GM19438 (cell line): ENCODE measurements at regions not wholly inside any gene's neighbourhood (a gene's known extent, or its start where the extent isn't known, plus 50 kb on each side); places are given as distances from the start of the nearest gene placed in this dataset.

Experiments
- ATAC-seq: cut with Tn5 transposase; IDR thresholded peaks from one replicate; pipeline ENCODE4 v1.9.1; 2021; ENCODE audit warnings: low read depth; ENCODE audit not compliant: unreplicated experiment

GRCh38 chr6:138004430-138005287, 102.6 kb downstream of the PERP start:
- ATAC-seq: no peak

DNA sequence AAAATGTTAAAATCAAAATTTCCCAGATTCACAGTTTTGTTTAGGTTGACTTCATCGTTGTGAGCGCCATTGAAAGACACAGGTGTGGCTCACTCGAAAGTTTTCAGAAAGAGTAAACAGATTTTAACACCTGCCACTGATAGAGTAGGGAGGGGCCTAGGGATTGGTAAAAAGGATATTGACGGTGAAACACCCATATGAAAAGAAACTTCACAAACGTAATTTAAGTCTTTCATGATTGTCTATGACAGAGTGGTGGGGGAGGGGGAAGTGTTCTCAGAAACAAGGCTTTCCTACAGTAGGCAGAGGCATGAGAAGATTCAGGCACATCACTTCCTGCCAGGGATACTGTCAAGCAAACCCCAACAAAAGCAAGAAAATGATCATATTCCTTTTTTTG, 101.4 kb downstream of the PERP start:
- no peak for ATAC-seq

DNA sequence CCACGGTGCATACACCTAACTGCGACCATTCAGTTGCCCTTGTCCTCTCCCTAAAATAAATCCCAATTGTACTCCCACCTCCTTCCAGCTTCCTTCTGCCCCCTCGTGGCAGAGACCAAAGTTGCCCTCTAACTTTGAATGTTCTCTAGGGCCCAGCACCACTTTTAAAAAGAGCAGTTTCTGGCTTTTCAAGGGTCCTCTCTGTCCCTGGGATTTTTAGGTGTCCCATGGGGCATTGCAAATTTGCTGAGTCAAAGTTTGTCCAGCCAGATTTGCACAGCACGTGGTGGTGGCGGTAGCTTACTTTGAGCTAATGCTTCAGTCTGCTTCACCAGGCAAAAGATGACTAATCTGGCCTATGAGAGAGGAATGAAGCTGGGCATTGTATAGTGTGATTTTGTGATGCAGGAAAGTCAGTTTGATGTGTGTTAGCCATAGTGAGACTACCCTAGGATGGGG, 100.2 kb downstream of the PERP start:
- ATAC-seq: no peak

GRCh38 chr6:138008791-138009190, 98.4 kb downstream of the PERP start:
- no peak for ATAC-seq

- no peak for ATAC-seq
Observed at GRCh38 chr6:138011413-138011812, 95.8 kb downstream of the PERP start.

DNA sequence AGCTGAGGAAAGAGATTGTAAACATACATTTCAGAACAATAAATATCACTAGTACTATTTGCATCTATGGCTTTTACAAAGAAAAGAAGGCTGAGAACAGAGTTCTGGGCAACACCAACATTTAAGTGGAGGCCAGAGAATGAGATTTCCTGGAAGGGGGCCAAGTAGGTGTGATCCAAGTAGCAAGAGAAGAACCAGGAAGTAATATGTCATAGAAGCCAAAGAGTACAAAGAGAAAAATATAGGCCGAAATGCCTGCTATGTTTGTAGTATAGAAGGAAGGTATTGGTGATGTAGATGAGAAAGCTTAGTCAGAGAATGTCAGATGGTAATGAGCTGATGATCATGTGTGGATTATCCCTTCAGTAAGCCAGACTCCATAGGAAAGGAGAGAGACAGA, 94.5 kb downstream of the PERP start:
- ATAC-seq: no peak

DNA sequence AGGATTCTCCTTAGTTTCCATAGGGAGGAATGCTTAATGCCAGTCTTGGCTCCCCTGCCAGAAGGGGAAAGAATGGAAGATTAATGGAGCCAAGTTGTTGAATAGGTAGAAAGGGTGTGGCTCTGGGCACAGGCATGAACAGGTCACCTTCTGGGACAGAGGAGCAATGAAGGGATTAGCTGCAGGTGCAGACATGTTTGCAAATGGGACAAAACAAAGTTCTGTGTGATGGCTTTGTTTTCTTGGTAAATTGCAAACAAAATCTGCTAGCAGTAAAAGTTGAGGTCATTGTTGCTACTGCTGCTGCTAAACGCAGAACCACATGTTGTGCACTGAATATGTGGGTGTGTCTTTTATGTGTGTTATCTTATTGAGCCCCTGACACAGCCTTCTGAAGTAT, 93.3 kb downstream of the PERP start:
- no peak for ATAC-seq

DNA sequence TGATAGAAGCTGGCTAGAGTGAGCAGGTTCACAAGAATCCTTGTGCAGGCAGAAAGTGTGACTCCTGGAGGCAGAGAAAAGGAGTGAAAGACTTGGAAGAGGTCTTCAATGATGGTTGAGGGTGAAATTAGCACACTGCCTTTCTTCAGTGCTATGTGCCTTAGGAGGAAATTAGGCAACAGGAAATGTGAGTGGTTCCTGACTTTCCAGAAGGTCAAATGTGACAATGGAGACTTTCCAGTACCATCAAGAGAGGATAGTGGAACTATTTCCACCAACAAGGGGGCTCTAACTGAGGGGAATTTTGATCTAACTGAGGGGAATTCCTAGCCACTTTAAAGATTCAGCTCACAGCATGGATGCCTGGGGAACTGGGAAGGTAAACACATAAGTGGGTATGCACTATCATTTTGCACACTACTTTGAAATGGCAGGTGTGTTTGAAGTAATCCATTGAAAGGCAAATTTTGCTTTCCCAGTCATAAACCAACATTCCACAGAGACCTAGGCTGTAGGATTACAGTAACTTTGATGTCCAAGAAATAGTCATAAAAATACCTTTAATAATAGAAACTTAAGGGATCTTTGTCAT, 90.0 kb downstream of the PERP start:
- ATAC-seq: no peak

DNA sequence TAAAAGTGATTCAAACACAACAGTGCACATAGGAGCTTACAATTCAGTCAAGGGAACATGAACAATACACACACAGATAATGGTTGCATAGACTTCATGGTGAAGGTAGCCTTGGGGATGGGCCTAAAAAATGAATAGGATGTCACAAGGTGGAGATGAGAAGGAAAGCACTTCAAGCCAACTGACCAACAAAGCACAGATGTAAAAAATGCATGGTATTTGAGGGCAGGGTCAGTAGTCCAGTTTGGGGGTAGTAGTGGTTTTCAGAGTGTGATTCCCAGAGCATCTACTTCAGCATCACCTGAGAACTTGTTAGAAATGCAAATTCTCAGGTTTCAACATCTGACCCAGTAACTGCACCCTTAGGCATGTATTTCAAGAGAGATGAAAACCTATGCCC, 88.9 kb downstream of the PERP start:
- ATAC-seq: no peak

DNA sequence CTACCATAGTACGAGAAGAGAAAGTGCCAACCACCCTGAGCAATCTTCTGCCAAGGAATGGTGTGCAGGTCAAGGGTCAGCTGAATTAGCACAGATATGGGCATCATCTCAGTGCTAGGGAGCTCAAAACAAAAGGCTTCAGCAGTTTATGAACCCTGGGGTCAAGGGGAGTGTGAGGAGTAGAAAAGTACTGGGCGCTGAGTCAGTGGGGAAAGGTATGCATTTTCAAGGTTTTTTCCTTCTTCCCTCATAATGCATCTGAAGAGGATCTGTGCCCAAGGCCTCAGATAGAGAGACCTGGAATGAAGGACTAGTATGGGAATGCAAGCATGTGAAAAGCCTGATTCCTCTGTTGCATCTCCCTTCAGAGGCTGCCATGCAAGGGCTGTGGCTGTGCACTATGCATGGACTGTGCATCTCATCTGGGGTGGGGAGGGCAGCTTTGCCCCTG, 81.7 kb downstream of the PERP start:
- no peak for ATAC-seq

GRCh38 chr6:138026342-138026741, 80.9 kb downstream of the PERP start:
- no peak for ATAC-seq

DNA sequence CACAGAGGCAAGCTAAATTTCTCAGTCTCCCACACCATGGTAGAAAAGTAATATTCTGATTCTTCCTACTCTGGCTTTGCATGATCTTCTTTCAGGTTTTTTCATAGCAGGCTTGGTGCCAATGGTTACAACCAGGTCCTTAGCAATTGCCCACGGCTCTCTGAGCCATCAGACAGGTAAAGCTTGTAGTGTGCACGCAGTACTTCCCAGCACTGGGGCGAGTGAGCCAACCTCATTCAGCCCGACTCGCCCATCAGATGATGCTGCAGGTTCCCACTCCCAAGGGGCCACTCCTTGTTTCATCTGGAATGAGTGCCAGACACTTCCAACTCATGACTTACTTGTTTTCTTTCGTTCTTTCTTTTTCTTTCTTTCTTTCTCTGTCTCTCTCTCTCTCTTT, 78.3 kb downstream of the PERP start:
- ATAC-seq: no peak

DNA sequence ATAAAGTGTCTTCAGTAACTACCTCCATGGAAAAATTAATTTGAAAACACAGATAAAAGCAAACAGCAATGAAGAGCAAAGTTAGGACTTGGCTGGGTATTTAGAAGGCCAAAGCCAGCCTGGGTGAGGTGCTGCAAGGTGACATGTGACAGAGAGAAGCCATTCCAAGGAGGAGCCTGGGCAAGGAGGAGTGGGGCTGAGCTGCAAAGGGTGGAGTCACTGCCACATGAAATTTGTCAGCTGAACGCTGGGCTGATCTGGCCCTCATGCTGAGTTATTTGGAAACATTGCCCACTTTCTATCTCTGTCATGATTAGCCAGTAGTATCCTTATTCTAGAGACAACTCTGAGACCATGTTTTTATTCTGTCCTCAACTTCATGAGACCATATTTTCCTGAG, 76.3 kb downstream of the PERP start:
- ATAC-seq: no peak

- no peak for ATAC-seq
Observed at GRCh38 chr6:138031417-138031816, 75.8 kb downstream of the PERP start.

DNA sequence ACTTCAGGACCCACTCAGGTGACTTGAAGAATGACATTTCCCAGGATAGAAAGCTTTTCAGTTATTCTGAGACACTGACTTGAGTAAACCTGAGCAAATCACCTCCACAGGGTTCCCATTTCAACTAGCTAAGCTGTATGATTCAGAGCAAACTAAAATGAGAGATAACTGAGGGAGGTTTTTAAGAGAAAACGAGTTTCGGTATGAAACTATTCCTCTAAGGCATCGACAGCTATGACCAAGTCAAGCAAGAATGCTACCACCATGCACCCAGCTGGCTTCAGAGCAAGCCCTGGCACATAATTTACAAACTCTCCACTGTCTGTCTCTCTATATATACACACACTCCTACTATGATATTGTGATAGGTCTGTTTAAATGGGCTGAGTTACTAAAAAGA, 75.4 kb downstream of the PERP start:
- ATAC-seq: no peak

DNA sequence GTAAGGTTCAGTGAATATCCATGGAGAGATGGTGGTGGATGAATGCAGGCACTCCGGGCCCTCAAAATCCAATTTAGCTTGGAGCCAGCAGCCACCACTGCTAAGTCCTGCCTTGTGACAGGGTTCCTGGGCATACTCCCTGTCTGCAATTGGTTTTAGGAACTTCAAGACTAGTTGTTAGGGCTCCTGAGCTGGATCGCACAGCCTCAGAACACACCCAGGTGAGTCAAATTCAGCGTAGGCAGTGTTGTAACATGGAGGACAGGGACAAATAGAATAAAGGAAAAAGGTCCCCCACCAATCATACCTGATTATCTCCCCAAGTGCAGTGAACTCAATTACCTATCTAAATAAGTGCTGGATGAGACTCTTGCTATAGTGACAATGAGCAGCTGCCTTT, 74.6 kb downstream of the PERP start:
- no peak for ATAC-seq

- ATAC-seq: no peak
Observed at GRCh38 chr6:138034229-138034628, 73.0 kb downstream of the PERP start.

DNA sequence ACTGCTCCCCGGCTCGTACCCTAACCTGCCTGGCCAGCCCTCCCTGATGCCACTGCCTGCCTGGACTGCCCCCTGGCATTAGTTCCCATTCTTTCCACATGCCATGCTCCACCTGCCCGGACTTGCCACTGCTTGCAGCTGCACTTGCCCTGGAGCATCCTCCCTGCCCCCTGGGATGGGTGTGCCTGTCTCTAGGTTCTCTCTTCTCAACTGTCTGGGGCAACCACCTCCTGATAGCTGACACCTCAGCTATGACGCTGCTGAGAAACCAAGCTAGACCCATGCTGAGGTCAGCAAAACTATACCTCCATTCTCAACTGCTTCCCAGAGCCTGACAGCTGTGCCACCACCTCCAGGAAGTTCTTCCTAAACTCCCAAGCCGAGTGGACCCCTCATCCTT, 72.1 kb downstream of the PERP start:
- no peak for ATAC-seq

DNA sequence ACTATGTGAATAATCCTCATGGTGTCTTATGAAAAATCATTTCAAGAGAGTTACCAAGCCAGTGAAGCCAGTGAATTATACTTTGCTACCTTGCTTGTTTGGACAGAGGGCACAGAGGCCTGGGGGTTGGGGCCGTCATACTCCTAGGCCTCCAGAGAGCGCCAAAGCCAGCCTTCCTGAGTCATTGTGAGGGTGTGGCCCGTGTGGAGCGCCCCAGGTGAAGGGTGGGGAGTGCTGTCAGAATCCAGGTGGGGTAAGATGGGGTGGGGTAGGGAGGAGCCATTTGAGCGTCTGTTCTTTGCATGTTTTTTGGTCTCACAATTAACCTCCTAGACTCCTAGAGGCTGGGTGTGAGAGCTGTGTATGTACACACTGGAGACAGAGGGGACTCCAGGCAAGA, 71.1 kb downstream of the PERP start:
- ATAC-seq: no peak

GRCh38 chr6:138037009-138037504, 70.2 kb downstream of the PERP start:
- ATAC-seq: no peak

- no peak for ATAC-seq
Observed at GRCh38 chr6:138038142-138038870, 68.9 kb downstream of the PERP start.
